Epithelial cell of esophagus (primary cell): ENCODE measurements at regions not wholly inside any gene's neighbourhood (a gene's known extent, or its start where the extent isn't known, plus 50 kb on each side); places are given as distances from the start of the nearest gene placed in this dataset.

Source experiments
- DNase-seq: peaks from one replicate; pipeline ENCODE4 v3.0.0; 2010; ENCODE audit warnings: low read depth
- H3K4me3 ChIP-seq: 2 replicates; pipeline ENCODE4 v1.5.1; 2011; ENCODE audit warnings: mild to moderate bottlenecking, low read length, control low read depth
- TF ChIP-seq, protein P1 (sequence below): IDR thresholded peaks from 2 replicates; pipeline ENCODE4 v1.5.1; 2011; ENCODE audit warnings: low read depth, mild to moderate bottlenecking, low read length, control low read depth, inconsistent platforms; ENCODE audit not compliant: insufficient read depth; ENCODE audit errors: missing control alignments

DNA sequence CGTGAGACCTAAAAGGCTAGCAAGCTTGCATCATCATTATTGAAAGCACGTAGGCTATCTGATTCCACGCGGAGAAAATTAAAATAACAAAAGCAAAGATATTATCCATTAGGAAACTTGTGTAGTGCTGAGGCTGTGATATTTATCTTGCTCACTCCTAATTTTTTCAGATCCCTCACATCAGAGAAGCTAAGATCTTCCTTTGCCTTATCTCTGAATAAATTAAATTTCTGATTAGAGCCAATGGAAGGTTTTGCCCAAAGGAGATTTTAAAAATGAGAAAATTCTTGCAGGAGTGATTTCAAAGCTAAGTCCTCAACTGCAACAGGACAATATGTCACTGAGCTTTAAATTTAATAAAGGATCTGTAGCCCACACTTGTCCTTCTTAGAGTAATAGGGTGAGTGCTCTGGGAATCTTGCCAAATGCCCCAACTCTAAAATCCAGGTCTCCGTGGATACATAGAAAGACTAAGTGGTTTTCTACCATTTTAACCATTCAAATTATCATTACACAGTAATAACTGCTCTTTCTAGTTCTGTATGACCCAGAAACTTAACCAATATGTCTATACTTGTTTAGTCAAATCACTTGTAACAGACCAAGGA, 295.0 kb downstream of the CAAP1 start:
- DNase-seq = no peak
- TF ChIP-seq, protein P1, sequence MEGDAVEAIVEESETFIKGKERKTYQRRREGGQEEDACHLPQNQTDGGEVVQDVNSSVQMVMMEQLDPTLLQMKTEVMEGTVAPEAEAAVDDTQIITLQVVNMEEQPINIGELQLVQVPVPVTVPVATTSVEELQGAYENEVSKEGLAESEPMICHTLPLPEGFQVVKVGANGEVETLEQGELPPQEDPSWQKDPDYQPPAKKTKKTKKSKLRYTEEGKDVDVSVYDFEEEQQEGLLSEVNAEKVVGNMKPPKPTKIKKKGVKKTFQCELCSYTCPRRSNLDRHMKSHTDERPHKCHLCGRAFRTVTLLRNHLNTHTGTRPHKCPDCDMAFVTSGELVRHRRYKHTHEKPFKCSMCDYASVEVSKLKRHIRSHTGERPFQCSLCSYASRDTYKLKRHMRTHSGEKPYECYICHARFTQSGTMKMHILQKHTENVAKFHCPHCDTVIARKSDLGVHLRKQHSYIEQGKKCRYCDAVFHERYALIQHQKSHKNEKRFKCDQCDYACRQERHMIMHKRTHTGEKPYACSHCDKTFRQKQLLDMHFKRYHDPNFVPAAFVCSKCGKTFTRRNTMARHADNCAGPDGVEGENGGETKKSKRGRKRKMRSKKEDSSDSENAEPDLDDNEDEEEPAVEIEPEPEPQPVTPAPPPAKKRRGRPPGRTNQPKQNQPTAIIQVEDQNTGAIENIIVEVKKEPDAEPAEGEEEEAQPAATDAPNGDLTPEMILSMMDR = no peak
- no peak overlapping the region for H3K4me3 ChIP-seq

DNA sequence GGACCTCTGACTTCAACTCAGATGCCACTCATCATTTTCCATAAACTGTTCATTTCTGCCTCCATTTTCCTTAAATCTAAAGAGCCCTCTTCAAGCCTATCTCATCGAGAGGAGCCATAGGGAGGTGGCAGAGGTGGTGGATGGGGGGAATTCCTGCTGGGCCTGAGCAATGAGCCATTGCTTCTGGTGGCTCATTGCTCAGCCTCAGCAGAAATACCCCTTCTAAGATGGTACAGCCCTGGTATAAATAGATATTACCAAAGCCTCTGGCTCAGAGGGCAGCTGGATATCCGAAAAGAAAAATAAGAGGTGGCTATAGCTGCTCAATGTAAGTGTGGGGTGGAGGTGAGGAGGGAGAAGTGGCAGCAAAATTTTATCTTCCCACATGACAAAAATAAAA, 313.5 kb downstream of the CAAP1 start:
- H3K4me3 ChIP-seq = no peak overlapping the region
- DNase-seq = no peak
- TF ChIP-seq, protein P1 = no peak

DNA sequence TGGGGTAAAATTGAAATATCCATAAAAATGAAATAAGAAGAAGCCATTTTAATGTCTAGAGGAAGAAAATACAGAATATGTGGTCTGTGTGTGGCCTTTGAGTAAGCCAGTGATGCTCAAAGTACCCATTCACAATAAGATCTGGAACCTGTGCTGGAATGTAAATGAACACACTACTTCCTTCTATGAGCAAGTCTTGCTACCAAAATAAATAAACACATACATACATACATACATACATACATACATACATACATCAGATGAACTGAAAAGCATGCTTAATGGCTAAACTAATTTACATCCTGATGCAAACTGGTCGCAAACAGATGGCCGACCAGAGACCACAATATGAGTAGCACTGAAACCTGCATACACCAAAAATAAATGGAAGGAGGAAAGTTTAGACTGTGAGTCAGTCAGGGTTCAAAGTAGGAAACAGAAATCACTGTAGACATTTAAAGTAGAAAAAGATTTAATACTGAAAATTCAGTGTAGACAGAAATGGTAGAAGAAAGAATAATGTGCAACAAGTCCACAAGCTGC, 317.6 kb downstream of the CAAP1 start:
- no peak for DNase-seq
- H3K4me3 ChIP-seq = no peak overlapping the region
- TF ChIP-seq, protein P1 = no peak

DNA sequence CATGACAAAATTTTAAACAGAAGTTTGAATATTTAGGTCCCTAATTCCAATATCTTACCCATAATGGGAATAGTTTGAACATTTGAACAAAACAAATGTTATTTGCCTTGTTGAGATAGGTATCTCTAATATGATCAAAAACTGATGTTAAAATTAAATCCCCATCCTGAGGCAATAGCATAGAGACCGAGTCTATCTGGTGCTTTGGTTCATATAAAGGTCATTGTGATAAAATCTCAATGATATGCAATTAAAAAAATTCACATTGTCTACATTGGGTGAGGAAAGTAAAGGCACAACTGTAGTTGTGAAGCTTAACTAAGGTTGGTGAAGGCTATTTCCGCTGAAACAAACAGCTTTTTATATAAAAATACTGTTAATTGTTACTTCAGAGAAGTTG, 318.3 kb downstream of the CAAP1 start:
- TF ChIP-seq, protein P1 = no peak
- no peak overlapping the region for H3K4me3 ChIP-seq
- DNase-seq = no peak

DNA sequence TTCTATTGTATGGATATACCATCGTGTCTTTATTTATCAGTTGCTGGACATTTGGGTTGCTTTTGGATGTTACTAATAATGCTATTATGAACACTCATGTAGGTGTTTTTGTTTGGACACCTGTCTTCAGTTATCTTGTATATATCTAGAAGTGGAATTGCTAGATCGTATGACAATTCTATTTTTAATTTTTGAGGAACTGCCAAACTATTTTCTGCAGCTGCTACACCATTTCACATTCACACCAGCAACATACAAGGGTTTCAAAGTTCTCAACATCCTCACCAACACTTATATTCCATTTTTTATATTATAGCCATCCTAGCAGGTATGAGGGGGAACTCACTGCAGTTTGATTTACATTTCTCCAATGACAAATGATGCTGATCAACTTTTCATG, 324.6 kb downstream of the CAAP1 start:
- TF ChIP-seq, protein P1 = no peak
- no peak for DNase-seq
- H3K4me3 ChIP-seq = no peak overlapping the region

DNA sequence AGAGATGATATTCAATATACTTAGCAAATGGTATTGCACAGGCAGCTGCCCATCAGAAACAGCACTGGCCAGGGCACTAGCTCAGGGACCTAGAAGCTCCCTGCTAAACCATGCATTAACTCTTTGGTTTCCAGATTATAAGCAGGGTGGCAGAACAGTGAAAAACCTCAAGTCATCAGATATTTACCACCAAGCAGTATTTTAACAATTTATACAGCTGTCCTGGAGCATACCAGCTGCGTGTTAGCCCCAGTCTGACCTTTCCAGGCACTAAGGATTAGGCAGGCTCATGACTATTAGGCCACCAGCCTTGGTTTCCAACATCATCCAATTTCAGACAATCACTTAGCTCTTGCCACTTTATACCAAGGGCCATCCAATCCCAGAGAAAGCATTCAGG, 326.5 kb downstream of the CAAP1 start:
- H3K4me3 ChIP-seq = no peak overlapping the region
- no peak for DNase-seq
- TF ChIP-seq, protein P1 = no peak

DNA sequence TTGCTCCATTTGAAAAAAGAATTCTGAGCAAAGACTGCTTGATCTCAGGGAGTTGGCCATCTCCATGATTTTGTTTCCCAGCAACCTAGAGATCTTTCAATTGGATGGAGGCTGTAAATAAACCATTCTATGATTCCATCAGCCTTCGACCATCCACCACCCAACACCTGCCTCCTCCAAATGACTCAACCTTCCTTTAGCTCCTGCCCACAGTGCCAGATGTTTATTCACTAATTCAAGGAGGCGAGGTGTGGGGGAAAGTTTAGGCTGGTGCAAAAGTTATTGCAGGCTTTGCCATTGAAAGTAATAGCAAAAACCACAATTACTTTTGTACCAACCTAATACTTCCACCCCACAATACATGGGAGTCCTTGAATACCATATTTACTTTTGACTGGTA, 327.5 kb downstream of the CAAP1 start:
- H3K4me3 ChIP-seq = no peak overlapping the region
- TF ChIP-seq, protein P1 = no peak
- no peak for DNase-seq
